SK-N-SH treated with all-trans-retinoic acid at 6 μM for 48 hours (cell line): ENCODE measurements at regions not wholly inside any gene's neighbourhood (a gene's known extent, or its start where the extent isn't known, plus 50 kb on each side); places are given as distances from the start of the nearest gene placed in this dataset.

Source experiments
- ARNTL ChIP-seq: fragments of 450-650 bp; formaldehyde crosslinking; IDR thresholded peaks from 2 replicates; pipeline ENCODE4 v1.5.0; 2020; ENCODE audit warnings: low read depth, mild to moderate bottlenecking, moderate library complexity, borderline replicate concordance
- BACH2 ChIP-seq: fragments of 250-450 bp; sonication (Bioruptor Pico); IDR thresholded peaks from 2 replicates; pipeline ENCODE4 v1.9.0; 2021; ENCODE audit warnings: mild to moderate bottlenecking, borderline replicate concordance
- CREB5 ChIP-seq: fragments of 250-450 bp; sonication (Bioruptor Pico); IDR thresholded peaks from 2 replicates; pipeline ENCODE4 v1.5.1; 2020; ENCODE audit warnings: low read depth, mild to moderate bottlenecking, moderate library complexity
- CSRNP3 ChIP-seq: fragments of 250-450 bp; sonication (Bioruptor Pico); IDR thresholded peaks from 2 replicates; pipeline ENCODE4 v1.5.1; 2021; ENCODE audit warnings: mild to moderate bottlenecking, moderate library complexity
- GLIS3 ChIP-seq: fragments of 250-450 bp; sonication (Bioruptor Pico); IDR thresholded peaks from 2 replicates; pipeline ENCODE4 v1.5.0; 2020; ENCODE audit warnings: mild to moderate bottlenecking, moderate library complexity
- PATZ1 ChIP-seq: fragments of 250-450 bp; sonication (Bioruptor Pico); IDR thresholded peaks from 2 replicates; pipeline ENCODE4 v1.8.0; 2020; ENCODE audit warnings: mild to moderate bottlenecking, moderate library complexity, borderline replicate concordance
- PPARA ChIP-seq: fragments of 250-450 bp; sonication (Bioruptor Pico); IDR thresholded peaks from 2 replicates; pipeline ENCODE4 v1.5.0; 2020; ENCODE audit warnings: mild to moderate bottlenecking, borderline replicate concordance
- RARB ChIP-seq: fragments of 250-450 bp; sonication (Bioruptor Pico); IDR thresholded peaks from 2 replicates; pipeline ENCODE4 v1.8.0; 2021; ENCODE audit warnings: mild to moderate bottlenecking, moderate library complexity
- SNAI2 ChIP-seq: fragments of 250-450 bp; sonication (Bioruptor Pico); IDR thresholded peaks from 2 replicates; pipeline ENCODE4 v1.5.0; 2020; ENCODE audit warnings: mild to moderate bottlenecking, moderate library complexity
- ZFP3 ChIP-seq: fragments of 250-450 bp; sonication (Bioruptor Pico); IDR thresholded peaks from 2 replicates; pipeline ENCODE4 v1.5.0; 2020; ENCODE audit warnings: mild to moderate bottlenecking, moderate library complexity
- ZFP30 ChIP-seq: fragments of 450-650 bp; formaldehyde crosslinking; IDR thresholded peaks from 2 replicates; pipeline ENCODE4 v1.5.0; 2022; ENCODE audit warnings: mild to moderate bottlenecking, moderate library complexity
- ZNF70 ChIP-seq: fragments of 450-650 bp; formaldehyde crosslinking; IDR thresholded peaks from 2 replicates; pipeline ENCODE4 v1.5.0; 2020; ENCODE audit warnings: mild to moderate bottlenecking, moderate library complexity

- no peak for TF ChIP-seq PPARA
- no peak for TF ChIP-seq GLIS3 (CRISPR knock-in tag)
- TF ChIP-seq ZFP30 (CRISPR knock-in tag), result no peak
- TF ChIP-seq PATZ1 (CRISPR knock-in tag), result no peak
- no peak for TF ChIP-seq CSRNP3 (CRISPR knock-in tag)
- TF ChIP-seq BACH2 (CRISPR knock-in tag), result no peak
- TF ChIP-seq ARNTL (CRISPR knock-in tag), result no peak
- no peak for TF ChIP-seq ZFP3 (CRISPR knock-in tag)
- no peak for TF ChIP-seq RARB (CRISPR knock-in tag)
- TF ChIP-seq ZNF70, result no peak
- TF ChIP-seq SNAI2, result no peak
- no peak for TF ChIP-seq CREB5 (CRISPR knock-in tag)
These were observed 1176.8 kb upstream of the ADGRB3 start for GRCh38 chr6:67458265-67458664.
